ENCODE measurements at regions not wholly inside any gene's neighbourhood (a gene's known extent, or its start where the extent isn't known, plus 50 kb on each side); places are given as distances from the start of the nearest gene placed in this dataset.

- no peaks in the 10 kb centered on the region for H3K36me3 Mint-ChIP-seq (ENCODE audit: low read depth)
- CTCF ChIA-PET = interaction anchor here (0.6 kb wide), 2 partner anchors 32 to 297 kb away, joined by 3 read pairs; no protein-coding TSS in a partner anchor
Observed at GRCh38 chr21:18602711-18603110, 199.1 kb upstream of the TMPRSS15 start.

GRCh38 chr21:18603261-18603660, 199.7 kb upstream of the TMPRSS15 start:
- Mint-ChIP-seq H3K9me3 (peaks cover 3% of the 10 kb centered on the region), H3K27me3 (no peaks in the 10 kb centered on the region), H3K4me1 (no peaks in the 10 kb centered on the region), H3K4me3 (no peak overlapping the region), H3K27ac (no peak overlapping the region), H3K36me3 (ENCODE audit: low read depth) (no peaks in the 10 kb centered on the region)
- ChIA-PET CTCF (no interaction called here), POLR2A (no interaction called here)
- no peak for DNase-seq

More at GRCh38 chr21:18602711-18603110, 199.1 kb upstream of the TMPRSS15 start:
- H3K4me1 Mint-ChIP-seq = no peaks in the 10 kb centered on the region
- no peaks in the 10 kb centered on the region for H3K27me3 Mint-ChIP-seq
- no peak for DNase-seq
- POLR2A ChIA-PET = no interaction called here
- H3K4me3 Mint-ChIP-seq = no peak overlapping the region
- peaks cover 3% of the 10 kb centered on the region for H3K9me3 Mint-ChIP-seq
- H3K27ac Mint-ChIP-seq = no peak overlapping the region

- no peak overlapping the region for H3K27ac Mint-ChIP-seq
- H3K9me3 Mint-ChIP-seq = no peaks in the 10 kb centered on the region
- DNase-seq = no peak
- ChIA-PET CTCF (no interaction called here), POLR2A (no interaction called here)
- no peaks in the 10 kb centered on the region for H3K27me3 Mint-ChIP-seq
- no peaks in the 10 kb centered on the region for H3K4me1 Mint-ChIP-seq
- no peaks in the 10 kb centered on the region for H3K36me3 Mint-ChIP-seq (ENCODE audit: low read depth)
- H3K4me3 Mint-ChIP-seq = no peak overlapping the region
Observed at GRCh38 chr21:18603980-18604379, 200.4 kb upstream of the TMPRSS15 start.

- Mint-ChIP-seq H3K27me3 (no peaks in the 10 kb centered on the region), H3K9me3 (no peaks in the 10 kb centered on the region), H3K27ac (no peak overlapping the region), H3K4me3 (no peak overlapping the region), H3K4me1 (no peaks in the 10 kb centered on the region), H3K36me3 (ENCODE audit: low read depth) (no peaks in the 10 kb centered on the region)
- no peak for DNase-seq
- ChIA-PET POLR2A (no interaction called here), CTCF (no interaction called here)
Observed at GRCh38 chr21:18608226-18608625, 204.6 kb upstream of the TMPRSS15 start.

GRCh38 chr21:18614303-18614702, 210.7 kb upstream of the TMPRSS15 start:
- Mint-ChIP-seq H3K4me1 (no peaks in the 10 kb centered on the region), H3K9me3 (no peaks in the 10 kb centered on the region), H3K27me3 (no peaks in the 10 kb centered on the region), H3K36me3 (ENCODE audit: low read depth) (no peaks in the 10 kb centered on the region), H3K4me3 (no peak overlapping the region), H3K27ac (no peak overlapping the region)
- POLR2A ChIA-PET = no interaction called here
- CTCF ChIA-PET = no interaction called here
- DNase-seq = no peak

- H3K4me1 Mint-ChIP-seq = no peaks in the 10 kb centered on the region
- ChIA-PET POLR2A (no interaction called here), CTCF (no interaction called here)
- no peaks in the 10 kb centered on the region for H3K36me3 Mint-ChIP-seq (ENCODE audit: low read depth)
- H3K27me3 Mint-ChIP-seq = no peaks in the 10 kb centered on the region
- no peaks in the 10 kb centered on the region for H3K9me3 Mint-ChIP-seq
- no peak overlapping the region for H3K4me3 Mint-ChIP-seq
- no peak for DNase-seq
- H3K27ac Mint-ChIP-seq = no peak overlapping the region
Observed at GRCh38 chr21:18617291-18617690, 213.7 kb upstream of the TMPRSS15 start.

GRCh38 chr21:18620436-18620835, 216.9 kb upstream of the TMPRSS15 start:
- H3K9me3 Mint-ChIP-seq = no peaks in the 10 kb centered on the region
- H3K4me3 Mint-ChIP-seq = no peak overlapping the region
- no peaks in the 10 kb centered on the region for H3K4me1 Mint-ChIP-seq
- H3K27ac Mint-ChIP-seq = no peak overlapping the region
- CTCF ChIA-PET = no interaction called here
- no peaks in the 10 kb centered on the region for H3K27me3 Mint-ChIP-seq
- POLR2A ChIA-PET = no interaction called here
- no peak for DNase-seq
- H3K36me3 Mint-ChIP-seq (ENCODE audit: low read depth) = no peaks in the 10 kb centered on the region

- no peak for DNase-seq
- Mint-ChIP-seq H3K27me3 (no peaks in the 10 kb centered on the region), H3K4me1 (no peaks in the 10 kb centered on the region), H3K27ac (no peak overlapping the region), H3K4me3 (no peak overlapping the region), H3K36me3 (ENCODE audit: low read depth) (no peaks in the 10 kb centered on the region), H3K9me3 (no peaks in the 10 kb centered on the region)
- CTCF ChIA-PET = no interaction called here
- POLR2A ChIA-PET = no interaction called here
Observed at GRCh38 chr21:18622383-18622782, 218.8 kb upstream of the TMPRSS15 start.

GRCh38 chr21:18630446-18630845, 226.9 kb upstream of the TMPRSS15 start:
- DNase-seq = no peak
- no peaks in the 10 kb centered on the region for H3K9me3 Mint-ChIP-seq
- no peaks in the 10 kb centered on the region for H3K4me1 Mint-ChIP-seq
- H3K4me3 Mint-ChIP-seq = no peak overlapping the region
- H3K27ac Mint-ChIP-seq = no peak overlapping the region
- H3K27me3 Mint-ChIP-seq = no peaks in the 10 kb centered on the region
- POLR2A ChIA-PET = no interaction called here
- CTCF ChIA-PET = no interaction called here
- H3K36me3 Mint-ChIP-seq (ENCODE audit: low read depth) = no peaks in the 10 kb centered on the region

GRCh38 chr21:18636897-18637296, 233.3 kb upstream of the TMPRSS15 start:
- CTCF ChIA-PET = no interaction called here
- Mint-ChIP-seq H3K4me3 (no peak overlapping the region), H3K9me3 (no peaks in the 10 kb centered on the region), H3K36me3 (ENCODE audit: low read depth) (no peaks in the 10 kb centered on the region), H3K27ac (no peak overlapping the region), H3K27me3 (no peaks in the 10 kb centered on the region), H3K4me1 (no peaks in the 10 kb centered on the region)
- no peak for DNase-seq
- POLR2A ChIA-PET = no interaction called here

- H3K27me3 Mint-ChIP-seq = no peaks in the 10 kb centered on the region
- peaks cover 4% of the 10 kb centered on the region for H3K9me3 Mint-ChIP-seq
- no peaks in the 10 kb centered on the region for H3K4me1 Mint-ChIP-seq
- no peak overlapping the region for H3K4me3 Mint-ChIP-seq
- H3K36me3 Mint-ChIP-seq (ENCODE audit: low read depth) = no peaks in the 10 kb centered on the region
- CTCF ChIA-PET = no interaction called here
- DNase-seq = no peak
- H3K27ac Mint-ChIP-seq = no peak overlapping the region
- POLR2A ChIA-PET = no interaction called here
Observed at GRCh38 chr21:18646116-18646515, 242.5 kb upstream of the TMPRSS15 start.

GRCh38 chr21:18655931-18656330, 252.3 kb upstream of the TMPRSS15 start:
- no peaks in the 10 kb centered on the region for H3K4me1 Mint-ChIP-seq

GRCh38 chr21:18661842-18662241, 258.3 kb upstream of the TMPRSS15 start:
- no peaks in the 10 kb centered on the region for H3K4me1 Mint-ChIP-seq
- DNase-seq = no peak
- no peaks in the 10 kb centered on the region for H3K36me3 Mint-ChIP-seq (ENCODE audit: low read depth)
- H3K27me3 Mint-ChIP-seq = no peaks in the 10 kb centered on the region
- H3K4me3 Mint-ChIP-seq = no peak overlapping the region
- ChIA-PET CTCF (no interaction called here), POLR2A (no interaction called here)
- H3K27ac Mint-ChIP-seq = no peak overlapping the region
- peaks cover 3% of the 10 kb centered on the region for H3K9me3 Mint-ChIP-seq

More at GRCh38 chr21:18655931-18656330, 252.3 kb upstream of the TMPRSS15 start:
- no peak overlapping the region for H3K4me3 Mint-ChIP-seq
- no peak overlapping the region for H3K27ac Mint-ChIP-seq
- DNase-seq = no peak
- peaks cover 7% of the 10 kb centered on the region for H3K9me3 Mint-ChIP-seq
- H3K36me3 Mint-ChIP-seq (ENCODE audit: low read depth) = no peaks in the 10 kb centered on the region
- ChIA-PET POLR2A (no interaction called here), CTCF (no interaction called here)
- no peaks in the 10 kb centered on the region for H3K27me3 Mint-ChIP-seq

GRCh38 chr21:18663663-18664062, 260.1 kb upstream of the TMPRSS15 start:
- CTCF ChIA-PET = no interaction called here
- no peak for DNase-seq
- H3K27me3 Mint-ChIP-seq = no peaks in the 10 kb centered on the region
- H3K36me3 Mint-ChIP-seq (ENCODE audit: low read depth) = no peaks in the 10 kb centered on the region
- no peak overlapping the region for H3K4me3 Mint-ChIP-seq
- H3K9me3 Mint-ChIP-seq = peaks cover 5% of the 10 kb centered on the region
- H3K4me1 Mint-ChIP-seq = no peaks in the 10 kb centered on the region
- H3K27ac Mint-ChIP-seq = no peak overlapping the region
- POLR2A ChIA-PET = no interaction called here

- DNase-seq = no peak
- H3K27ac Mint-ChIP-seq = no peak overlapping the region
- POLR2A ChIA-PET = no interaction called here
- H3K9me3 Mint-ChIP-seq = peaks cover 14% of the 10 kb centered on the region
- H3K4me3 Mint-ChIP-seq = no peak overlapping the region
- H3K4me1 Mint-ChIP-seq = no peaks in the 10 kb centered on the region
- no peaks in the 10 kb centered on the region for H3K27me3 Mint-ChIP-seq
- no peaks in the 10 kb centered on the region for H3K36me3 Mint-ChIP-seq (ENCODE audit: low read depth)
- CTCF ChIA-PET = no interaction called here
Observed at GRCh38 chr21:18666725-18667124, 263.1 kb upstream of the TMPRSS15 start.

Data from activated CD4-positive, alpha-beta T cell treated with anti-CD3 and anti-CD28 coated beads, Interleukin-2, amount 10 ng/mL, durations not matched to agents 7 days and 5 days (primary cell).